H1 (cell line): ENCODE measurements at regions not wholly inside any gene's neighbourhood (a gene's known extent, or its start where the extent isn't known, plus 50 kb on each side); places are given as distances from the start of the nearest gene placed in this dataset.

Experiments
- CTCF ChIA-PET: fragments of 300-600 bp; sonication (Branson Sonifier 250); formaldehyde crosslinking; loops from one replicate; lab custom pipeline; 2021; ENCODE audit not compliant: partially characterized antibody; lab: Charles Lee
- POLR2A ChIA-PET: fragments of 300-600 bp; sonication (Branson Sonifier 250); formaldehyde crosslinking; loops from one replicate; lab custom pipeline; 2021; ENCODE audit warnings: inconsistent platforms; ENCODE audit not compliant: partially characterized antibody; lab: Charles Lee
- DNase-seq, 2 experiments: peaks; one replicate each; pipeline versions ENCODE4 v3.0.0 to v3.0.0-alpha.2; 2010 to 2022; ENCODE audit warnings: low spot score in 2 of 2, low read depth in 1 of 2, mixed read lengths in 1 of 2
- FAIRE-seq: peaks from 2 replicates; lab custom pipeline; 2011; peaks lifted over from hg19 to GRCh38; lab: Jason Lieb, UNC
- H2AFZ ChIP-seq: 2 replicates; pipeline ENCODE4 v1.8.1; 2012; ENCODE audit warnings: low read length, inconsistent platforms
- H2AK5ac ChIP-seq: 2 replicates; pipeline ENCODE4 v1.6.1; 2013; ENCODE audit warnings: low read depth, low read length
- H2BK120ac ChIP-seq: replicated peaks from 2 replicates; pipeline ENCODE3; 2013; ENCODE audit warnings: low read depth, low read length, inconsistent platforms
- H2BK12ac ChIP-seq: 2 replicates; pipeline ENCODE4 v1.6.1; 2013; ENCODE audit warnings: low read depth, low read length
- H2BK15ac ChIP-seq: 2 replicates; pipeline ENCODE4 v1.6.1; 2013; ENCODE audit warnings: low read length
- H2BK20ac ChIP-seq: 2 replicates; pipeline ENCODE4 v1.6.1; 2013; ENCODE audit warnings: low read length
- H2BK5ac ChIP-seq: 2 replicates; pipeline ENCODE4 v1.6.1; 2013; ENCODE audit warnings: low read depth, low read length
- H3K14ac ChIP-seq: 2 replicates; pipeline ENCODE4 v1.6.1; 2013; ENCODE audit warnings: inconsistent platforms; ENCODE audit not compliant: insufficient read length
- H3K18ac ChIP-seq: 2 replicates; pipeline ENCODE4 v1.6.1; 2013; ENCODE audit warnings: low read length; ENCODE audit errors: extremely low read depth
- H3K23ac ChIP-seq: 2 replicates; pipeline ENCODE4 v1.6.1; 2013; ENCODE audit warnings: inconsistent platforms; ENCODE audit not compliant: insufficient read length
- H3K23me2 ChIP-seq: 2 replicates; pipeline ENCODE4 v1.6.1; 2013; ENCODE audit warnings: low read depth, low read length
- H3K27ac ChIP-seq: 2 replicates; pipeline ENCODE4 v1.6.1; 2011; ENCODE audit warnings: low read depth, low read length, inconsistent platforms
- H3K27me3 ChIP-seq, 4 experiments: replicated peaks in 1 of 4; 1 replicate in 1 of 4; 2 replicates in 3 of 4; pipeline versions ENCODE4 v1.6.1 to v1.8.1; 2011 to 2013; ENCODE audit warnings: low read length in 3 of 4, mild to moderate bottlenecking in 3 of 4, inconsistent platforms in 2 of 4, mixed read lengths in 2 of 4, moderate library complexity in 1 of 4; ENCODE audit not compliant: control insufficient read depth in 3 of 4, insufficient read depth in 3 of 4; ENCODE audit errors: extremely low read depth in 1 of 4
- H3K36me3 ChIP-seq, 4 experiments: 2 replicates each; pipeline versions ENCODE4 v1.6.1 to v1.8.1; 2011 to 2013; ENCODE audit warnings: mild to moderate bottlenecking in 4 of 4, low read length in 3 of 4, moderate library complexity in 2 of 4, control low read depth in 1 of 4, inconsistent platforms in 1 of 4; ENCODE audit not compliant: insufficient read depth in 4 of 4, control insufficient read depth in 2 of 4
- H3K4ac ChIP-seq: replicated peaks from 2 replicates; pipeline ENCODE3; 2013; ENCODE audit warnings: low read length, low read depth, mixed read lengths, inconsistent platforms; ENCODE audit not compliant: insufficient read length
- H3K4me1 ChIP-seq, 4 experiments: replicated peaks in 1 of 4; 1 replicate in 1 of 4; 2 replicates in 3 of 4; pipeline versions ENCODE4 v1.6.1 to v1.8.1; 2011 to 2013; ENCODE audit warnings: low read length in 3 of 4, inconsistent platforms in 2 of 4, mixed read lengths in 1 of 4; ENCODE audit not compliant: insufficient read depth in 4 of 4, control insufficient read depth in 3 of 4
- H3K4me2 ChIP-seq, 2 experiments: 2 replicates each; pipeline versions ENCODE4 v1.6.1 to v1.8.1; 2011 to 2013; ENCODE audit warnings: low read depth in 2 of 2, low read length in 2 of 2, control low read depth in 1 of 2, inconsistent platforms in 1 of 2, mild to moderate bottlenecking in 1 of 2; ENCODE audit not compliant: insufficient read depth in 1 of 2
- H3K4me3 ChIP-seq, 4 experiments: fragments of 200-600, 300-600 bp in 1 of 4; sonication (generic), shearing (Covaris generic), sonication (Bioruptor Twin) in 1 of 4; 2 replicates each; pipeline versions ENCODE4 v1.5.1 to v1.8.1; 2011 to 2016; ENCODE audit warnings: low read length in 4 of 4, low read depth in 3 of 4, control low read depth in 2 of 4, inconsistent platforms in 2 of 4, mild to moderate bottlenecking in 2 of 4, mixed read lengths in 1 of 4, moderate library complexity in 1 of 4; ENCODE audit not compliant: insufficient read depth in 2 of 4; ENCODE audit errors: extremely low read depth in 1 of 4
- H3K56ac ChIP-seq: replicated peaks from 2 replicates; pipeline ENCODE3; 2013; ENCODE audit warnings: low read depth, mild to moderate bottlenecking, mixed read lengths, low read length, inconsistent platforms; ENCODE audit not compliant: insufficient read length
- H3K79me1 ChIP-seq: 2 replicates; pipeline ENCODE4 v1.6.1; 2013; ENCODE audit warnings: low read depth, low read length, control low read depth
- H3K79me2 ChIP-seq, 2 experiments: 2 replicates each; pipeline versions ENCODE4 v1.6.1 to v1.8.1; 2012 to 2013; ENCODE audit warnings: low read length in 2 of 2, mild to moderate bottlenecking in 2 of 2, inconsistent platforms in 1 of 2; ENCODE audit not compliant: insufficient read depth in 2 of 2, control insufficient read depth in 1 of 2
- H3K9ac ChIP-seq, 4 experiments: replicated peaks in 1 of 4; 1 replicate in 1 of 4; 2 replicates in 3 of 4; pipeline versions ENCODE4 v1.6.1 to v1.8.1; 2011 to 2013; ENCODE audit warnings: low read depth in 3 of 4, low read length in 3 of 4, control low read depth in 2 of 4, mild to moderate bottlenecking in 2 of 4, moderate library complexity in 2 of 4, inconsistent platforms in 1 of 4; ENCODE audit errors: extremely low read depth in 1 of 4
- H3K9me3 ChIP-seq, 2 experiments: 2 replicates each; pipeline versions ENCODE4 v1.6.1 to v1.8.1; 2012 to 2013; ENCODE audit warnings: mild to moderate bottlenecking in 2 of 2, moderate library complexity in 2 of 2, control low read depth in 1 of 2, inconsistent platforms in 1 of 2, low read depth in 1 of 2, low read length in 1 of 2, mixed read lengths in 1 of 2; ENCODE audit not compliant: insufficient read depth in 2 of 2
- H4K20me1 ChIP-seq, 2 experiments: replicated peaks in 1 of 2; 2 replicates each; pipeline versions ENCODE3 to v1.8.1; 2011 to 2013; ENCODE audit warnings: inconsistent platforms in 2 of 2, low read length in 2 of 2, mild to moderate bottlenecking in 1 of 2; ENCODE audit not compliant: insufficient read depth in 2 of 2, control insufficient read depth in 1 of 2
- H4K5ac ChIP-seq: 2 replicates; pipeline ENCODE4 v1.6.1; 2013; ENCODE audit warnings: low read length, low read depth, mixed read lengths, inconsistent platforms; ENCODE audit not compliant: insufficient read length
- H4K8ac ChIP-seq: 2 replicates; pipeline ENCODE4 v1.8.0; 2013; ENCODE audit warnings: mild to moderate bottlenecking, moderate library complexity, low read length, inconsistent platforms; ENCODE audit not compliant: insufficient read depth; ENCODE audit errors: extremely low read depth
- H4K91ac ChIP-seq: replicated peaks from 2 replicates; pipeline ENCODE3; 2013; ENCODE audit warnings: low read length, mixed read lengths, inconsistent platforms; ENCODE audit not compliant: insufficient read length
- BCL11A ChIP-seq, 2 experiments: IDR thresholded peaks; one replicate each; pipeline ENCODE4 v1.6.1; 2011; ENCODE audit warnings: low read depth in 2 of 2, low read length in 2 of 2, mild to moderate bottlenecking in 2 of 2
- HDAC2 ChIP-seq, 2 experiments: fragments of 300-600 bp in 1 of 2; sonication (generic) in 1 of 2; IDR thresholded peaks; 2 replicates each; pipeline ENCODE4 v1.6.1; 2011 to 2012; ENCODE audit warnings: low read depth in 2 of 2, low read length in 2 of 2, mild to moderate bottlenecking in 2 of 2, moderate library complexity in 2 of 2, borderline replicate concordance in 1 of 2, inconsistent platforms in 1 of 2
- NANOG ChIP-seq: IDR thresholded peaks from 2 replicates; pipeline ENCODE4 v1.6.1; 2011; ENCODE audit warnings: low read length, low read depth, mild to moderate bottlenecking, inconsistent platforms; ENCODE audit not compliant: insufficient read depth, poor library complexity, severe bottlenecking
- RAD21 ChIP-seq, 2 experiments: IDR thresholded peaks in 1 of 2; conservative IDR thresholded peaks in 1 of 2; 2 replicates each; pipeline ENCODE4 v1.6.1; 2011; ENCODE audit warnings: low read depth in 2 of 2, low read length in 2 of 2, improper control_type of control experiment in 1 of 2, inconsistent platforms in 1 of 2, mild to moderate bottlenecking in 1 of 2, moderate library complexity in 1 of 2
- RBBP5 ChIP-seq: IDR thresholded peaks from 2 replicates; pipeline ENCODE4 v1.7.1; 2012; ENCODE audit warnings: low read depth, mild to moderate bottlenecking, inconsistent platforms, low read length, moderate library complexity, borderline replicate concordance
- RXRA ChIP-seq: IDR thresholded peaks from 2 replicates; pipeline ENCODE4 v1.6.1; 2011; ENCODE audit warnings: low read depth, mild to moderate bottlenecking, low read length, moderate library complexity; ENCODE audit not compliant: insufficient read depth
- SP1 ChIP-seq: IDR thresholded peaks from 2 replicates; pipeline ENCODE4 v1.6.1; 2011; ENCODE audit warnings: low read depth, low read length
- TAF7 ChIP-seq: optimal IDR thresholded peaks from 2 replicates; pipeline ENCODE3; 2011; ENCODE audit warnings: low read depth, mild to moderate bottlenecking, inconsistent platforms, low read length, moderate library complexity, borderline replicate concordance
- TBP ChIP-seq: IDR thresholded peaks from 2 replicates; pipeline ENCODE4 v1.6.1; 2011; ENCODE audit warnings: low read depth, low read length, improper control_type of control experiment
- TCF12 ChIP-seq: IDR thresholded peaks from 2 replicates; pipeline ENCODE4 v1.6.1; 2011; ENCODE audit warnings: low read depth, mild to moderate bottlenecking, low read length
- YY1 ChIP-seq: IDR thresholded peaks from 2 replicates; pipeline ENCODE4 v1.6.1; 2011; ENCODE audit warnings: low read depth, mild to moderate bottlenecking, low read length
- WGBS, 2 experiments: shearing (Covaris generic) in 1 of 2; methylation state at CpG; one replicate each; pipeline versions ENCODE4 v1.1.6 to v1.1.7; 2013 to 2015; ENCODE audit warnings: low lambda C conversion rate in 2 of 2, mixed read lengths in 2 of 2, inconsistent platforms in 1 of 2, low coverage in 1 of 2, missing lambda C conversion rate in 1 of 2; ENCODE audit not compliant: insufficient replicate concordance in 2 of 2, insufficient coverage in 1 of 2, insufficient read length in 1 of 2; ENCODE audit errors: extremely low coverage in 1 of 2, missing lambda C conversion rate in 1 of 2; 5-methylcytosine and 5-hydroxymethylcytosine counted together
- TF ChIP-seq, protein P1 (sequence below), 3 experiments: IDR thresholded peaks; 1 replicate in 2 of 3; 2 replicates in 1 of 3; pipeline versions ENCODE4 v1.5.1 to v1.6.1; 2011; ENCODE audit warnings: low read length in 3 of 3, mild to moderate bottlenecking in 3 of 3, inconsistent platforms in 2 of 3, low read depth in 1 of 3, moderate library complexity in 1 of 3; ENCODE audit not compliant: insufficient read depth in 1 of 3; ENCODE audit errors: control extremely low read depth in 1 of 3

DNA sequence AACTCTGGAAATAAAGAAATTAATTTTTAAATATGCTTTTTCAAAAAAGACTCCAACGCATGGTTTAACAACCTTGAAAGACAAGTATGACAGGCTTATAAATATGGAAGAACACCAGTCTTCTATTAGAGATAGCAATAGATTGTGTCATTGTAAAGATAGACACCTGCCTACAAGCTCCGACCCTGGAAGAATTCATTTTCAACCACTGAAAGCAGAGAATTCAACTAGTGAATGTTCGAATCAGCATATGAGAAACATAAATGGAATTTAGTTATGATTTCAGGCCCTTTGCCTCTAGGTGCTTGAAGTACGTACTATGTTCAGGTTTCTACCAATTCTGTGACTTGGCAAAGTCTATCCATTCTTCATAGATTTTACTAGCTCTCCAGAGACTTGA is 244.5 kb downstream of the DPY19L2 start:
- H3K18ac ChIP-seq, result no peak overlapping the region
- no peak overlapping the region for H3K9ac ChIP-seq
- H3K9me3 ChIP-seq, result no peaks in the 10 kb centered on the region
- H3K56ac ChIP-seq, result no peak overlapping the region
- H2BK12ac ChIP-seq, result no peak overlapping the region
- no peak overlapping the region for H2BK15ac ChIP-seq
- no peak for DNase-seq
- FAIRE-seq, result no peak
- no peak overlapping the region for H2BK5ac ChIP-seq
- no peak overlapping the region for H3K14ac ChIP-seq
- H3K36me3 ChIP-seq, result no peaks in the 10 kb centered on the region
- no peak overlapping the region for H3K23ac ChIP-seq
- H4K5ac ChIP-seq, result no peak overlapping the region
- no peaks in the 10 kb centered on the region for H3K27me3 ChIP-seq
- H2BK20ac ChIP-seq, result no peak overlapping the region
- H2AFZ ChIP-seq, result no peak overlapping the region
- peaks cover 0 to 7% (median 0%) of the 10 kb centered on the region in 4 experiments; a peak in 2 of 7 replicates for H3K4me1 ChIP-seq
- no peak overlapping the region for H2BK120ac ChIP-seq
- H3K4me3 ChIP-seq, result no peak overlapping the region
- ChIA-PET CTCF (no interaction called here), POLR2A (no interaction called here)
- no peaks in the 10 kb centered on the region for H3K79me2 ChIP-seq
- H3K4me2 ChIP-seq, result no peak overlapping the region
- WGBS, 2 experiments, result 96% methylated on average over 4 of the region's 4 CpGs; no CpG with 5 or more reads in 1 of the 2 experiments
- H3K4ac ChIP-seq, result no peak overlapping the region
- peaks cover 4% of the 10 kb centered on the region; the same call in 1 of the 2 replicates for H3K23me2 ChIP-seq
- no peak overlapping the region for H4K91ac ChIP-seq
- H4K8ac ChIP-seq, result no peak overlapping the region
- no peak overlapping the region for H3K27ac ChIP-seq
- H2AK5ac ChIP-seq, result no peak overlapping the region
- H3K79me1 ChIP-seq, result no peaks in the 10 kb centered on the region
- no peaks in the 10 kb centered on the region for H4K20me1 ChIP-seq
- no peak for TF ChIP-seq BCL11A (IDR thresholded peaks at IDR 0.05; ENCODE audit: low read depth in 2 of 2, low read length in 2 of 2)
- TF ChIP-seq TAF7, result no peak
- no peak for TF ChIP-seq NANOG
- TF ChIP-seq, protein P1, sequence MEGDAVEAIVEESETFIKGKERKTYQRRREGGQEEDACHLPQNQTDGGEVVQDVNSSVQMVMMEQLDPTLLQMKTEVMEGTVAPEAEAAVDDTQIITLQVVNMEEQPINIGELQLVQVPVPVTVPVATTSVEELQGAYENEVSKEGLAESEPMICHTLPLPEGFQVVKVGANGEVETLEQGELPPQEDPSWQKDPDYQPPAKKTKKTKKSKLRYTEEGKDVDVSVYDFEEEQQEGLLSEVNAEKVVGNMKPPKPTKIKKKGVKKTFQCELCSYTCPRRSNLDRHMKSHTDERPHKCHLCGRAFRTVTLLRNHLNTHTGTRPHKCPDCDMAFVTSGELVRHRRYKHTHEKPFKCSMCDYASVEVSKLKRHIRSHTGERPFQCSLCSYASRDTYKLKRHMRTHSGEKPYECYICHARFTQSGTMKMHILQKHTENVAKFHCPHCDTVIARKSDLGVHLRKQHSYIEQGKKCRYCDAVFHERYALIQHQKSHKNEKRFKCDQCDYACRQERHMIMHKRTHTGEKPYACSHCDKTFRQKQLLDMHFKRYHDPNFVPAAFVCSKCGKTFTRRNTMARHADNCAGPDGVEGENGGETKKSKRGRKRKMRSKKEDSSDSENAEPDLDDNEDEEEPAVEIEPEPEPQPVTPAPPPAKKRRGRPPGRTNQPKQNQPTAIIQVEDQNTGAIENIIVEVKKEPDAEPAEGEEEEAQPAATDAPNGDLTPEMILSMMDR (IDR thresholded peaks at IDR 0.05; ENCODE audit: control extremely low read depth in 1 of 3, insufficient read depth in 1 of 3, low read depth in 1 of 3, low read length in 3 of 3), result no peak
- no peak for TF ChIP-seq RXRA
- TF ChIP-seq TCF12, result no peak
- TF ChIP-seq SP1, result no peak
- no peak for TF ChIP-seq TBP
- TF ChIP-seq HDAC2 (IDR thresholded peaks at IDR 0.05; ENCODE audit: borderline replicate concordance in 1 of 2, low read depth in 2 of 2, low read length in 2 of 2), result no peak
- TF ChIP-seq RAD21 (IDR thresholded peaks at IDR 0.05 in 1 of 2, conservative IDR thresholded peaks at IDR 0.05 in 1 of 2; ENCODE audit: low read depth in 2 of 2, low read length in 2 of 2), result no peak
- no peak for TF ChIP-seq YY1
- TF ChIP-seq RBBP5, result no peak
